ENCODE measurements at regions not wholly inside any gene's neighbourhood (a gene's known extent, or its start where the extent isn't known, plus 50 kb on each side); places are given as distances from the start of the nearest gene placed in this dataset.
"Not testable (repeated sequence)": the region's sequence is repeated elsewhere in the genome, so short reads cannot be mapped to it uniquely, and the experiment has no call there.

- DNase-seq (ENCODE audit: low read depth): not testable (repeated sequence)
Observed at GRCh38 chr11:94235772-94236171, 68.6 kb upstream of the IZUMO1R start.

GRCh38 chr11:94236416-94236815, 68.0 kb upstream of the IZUMO1R start:
- DNase-seq (ENCODE audit: low read depth): not testable (repeated sequence)

- DNase-seq (ENCODE audit: low read depth): peak; percentile 12
Observed at GRCh38 chr11:94237447-94238153, 66.8 kb upstream of the IZUMO1R start.

GRCh38 chr11:94238154-94238735, 66.1 kb upstream of the IZUMO1R start:
- DNase-seq (ENCODE audit: low read depth): not testable (repeated sequence)

GRCh38 chr11:94238774-94239173, 65.6 kb upstream of the IZUMO1R start:
- DNase-seq (ENCODE audit: low read depth): not testable (repeated sequence)

- DNase-seq (ENCODE audit: low read depth): no peak
Observed at GRCh38 chr11:94241896-94242295, 62.5 kb upstream of the IZUMO1R start.

GRCh38 chr11:94243571-94244515, 60.5 kb upstream of the IZUMO1R start:
- no peak for DNase-seq (ENCODE audit: low read depth)

- no peak for DNase-seq (ENCODE audit: low read depth)
Observed at GRCh38 chr11:94245121-94245520, 59.3 kb upstream of the IZUMO1R start.

- DNase-seq (ENCODE audit: low read depth): not testable (repeated sequence)
Observed at GRCh38 chr11:94248301-94248700, 56.1 kb upstream of the IZUMO1R start.

GRCh38 chr11:94254214-94254613, 50.2 kb upstream of the IZUMO1R start:
- no peak for DNase-seq (ENCODE audit: low read depth)
